ENCODE measurements at regions not wholly inside any gene's neighbourhood (a gene's known extent, or its start where the extent isn't known, plus 50 kb on each side); places are given as distances from the start of the nearest gene placed in this dataset.

DNA sequence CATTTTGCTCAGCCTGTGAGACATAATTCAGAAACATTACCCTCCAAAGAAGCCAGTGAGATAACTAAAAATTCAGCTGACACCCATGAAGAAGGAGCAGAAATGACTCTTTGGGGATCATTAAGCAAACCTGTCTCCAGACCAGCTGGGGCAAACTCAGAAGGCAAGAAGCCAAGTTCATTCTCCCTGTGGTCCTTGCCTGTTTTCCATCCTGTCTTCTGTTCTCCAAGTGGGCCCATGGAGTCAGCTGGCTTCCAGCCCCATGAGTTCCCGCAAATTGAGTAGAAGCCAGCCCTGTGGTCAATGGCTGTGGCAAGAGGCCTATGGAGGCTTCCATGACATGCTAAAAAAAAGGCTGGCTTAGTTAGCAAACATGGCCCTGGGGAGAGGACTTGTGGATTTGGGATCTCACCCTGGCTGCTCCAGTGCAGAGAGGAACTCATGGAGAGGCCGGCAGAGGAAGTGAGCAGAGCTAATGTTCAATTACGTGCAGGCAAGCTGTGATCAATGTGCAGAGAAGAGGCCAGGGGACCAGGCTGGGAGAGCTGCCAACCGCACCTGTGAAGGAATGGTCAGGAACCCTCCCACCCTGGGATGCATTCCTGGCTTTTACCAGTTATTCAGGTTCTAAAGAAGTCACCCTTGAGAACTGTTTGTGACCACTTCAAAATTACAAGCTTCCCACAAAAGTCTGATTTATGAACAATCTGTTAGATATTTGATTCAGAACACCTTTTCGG, 229.1 kb downstream of the TSHZ3 start:
- intact Hi-C loops (cut with micrococcal nuclease) = no loop called here
- TF ChIP-seq, protein P1, sequence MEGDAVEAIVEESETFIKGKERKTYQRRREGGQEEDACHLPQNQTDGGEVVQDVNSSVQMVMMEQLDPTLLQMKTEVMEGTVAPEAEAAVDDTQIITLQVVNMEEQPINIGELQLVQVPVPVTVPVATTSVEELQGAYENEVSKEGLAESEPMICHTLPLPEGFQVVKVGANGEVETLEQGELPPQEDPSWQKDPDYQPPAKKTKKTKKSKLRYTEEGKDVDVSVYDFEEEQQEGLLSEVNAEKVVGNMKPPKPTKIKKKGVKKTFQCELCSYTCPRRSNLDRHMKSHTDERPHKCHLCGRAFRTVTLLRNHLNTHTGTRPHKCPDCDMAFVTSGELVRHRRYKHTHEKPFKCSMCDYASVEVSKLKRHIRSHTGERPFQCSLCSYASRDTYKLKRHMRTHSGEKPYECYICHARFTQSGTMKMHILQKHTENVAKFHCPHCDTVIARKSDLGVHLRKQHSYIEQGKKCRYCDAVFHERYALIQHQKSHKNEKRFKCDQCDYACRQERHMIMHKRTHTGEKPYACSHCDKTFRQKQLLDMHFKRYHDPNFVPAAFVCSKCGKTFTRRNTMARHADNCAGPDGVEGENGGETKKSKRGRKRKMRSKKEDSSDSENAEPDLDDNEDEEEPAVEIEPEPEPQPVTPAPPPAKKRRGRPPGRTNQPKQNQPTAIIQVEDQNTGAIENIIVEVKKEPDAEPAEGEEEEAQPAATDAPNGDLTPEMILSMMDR (IDR thresholded peaks at IDR 0.05) = no peak
- no peaks in the 10 kb centered on the region for H3K36me3 Mint-ChIP-seq

DNA sequence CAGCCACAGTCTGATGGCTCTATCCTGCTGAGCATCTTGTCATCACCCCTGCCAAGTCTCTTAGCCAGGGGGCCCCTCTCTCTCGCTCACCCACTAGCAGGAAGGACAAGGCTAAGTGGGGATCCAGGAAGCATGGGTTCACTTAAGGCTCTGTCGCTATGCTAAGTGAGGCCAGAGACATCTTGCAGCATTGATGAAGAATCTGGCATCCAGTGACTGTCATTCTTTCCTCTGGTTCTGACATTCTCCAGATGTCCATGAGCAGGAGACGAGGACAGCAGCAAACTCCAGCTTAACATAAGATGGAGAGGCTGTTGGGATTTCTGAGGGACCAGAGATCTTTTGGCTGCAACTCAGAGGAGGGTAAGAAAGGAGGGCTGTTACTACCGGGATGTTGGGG, 230.2 kb downstream of the TSHZ3 start:
- no peak overlapping the region for H3K27ac ChIP-seq (ENCODE audit: low read depth in 1 of 2, low read length in 2 of 2)
- H3K9me3 ChIP-seq (replicated peaks in 1 of 2; ENCODE audit: control insufficient read depth in 1 of 2, insufficient read depth in 1 of 2, low read length in 2 of 2) = no peaks in the 10 kb centered on the region
- H3K4me2 ChIP-seq (replicated peaks; ENCODE audit: extremely low read depth, low read length, poor library complexity, severe bottlenecking) = no peak overlapping the region
- no peak for DNase-seq
- Mint-ChIP-seq H3K4me1 (no peaks in the 10 kb centered on the region), H3K36me3 (no peaks in the 10 kb centered on the region), H3K27ac (peak overlapping the region in 1 of 7 donors; percentile 7), H3K9me3 (no peaks in the 10 kb centered on the region), H3K27me3 (ENCODE audit: low read depth in 3 of 3) (peaks cover 2 to 10% (median 8%) of the 10 kb centered on the region in 3 donors), H3K4me3 (no peak overlapping the region)
- 94% methylated on average over 3 of the region's 4 CpGs for WGBS (ENCODE audit: insufficient coverage)
- H4K20me1 ChIP-seq (ENCODE audit: insufficient read depth, low read length) = no peaks in the 10 kb centered on the region
- intact Hi-C loops (cut with micrococcal nuclease) = no loop called here
- no peak overlapping the region for H3K4me3 ChIP-seq (replicated peaks in 1 of 3; ENCODE audit: low read depth in 2 of 3, low read length in 3 of 3)
- no peaks in the 10 kb centered on the region for H3K79me2 ChIP-seq (ENCODE audit: insufficient read depth, low read length)
- H3K27me3 ChIP-seq (ENCODE audit: control insufficient read depth in 2 of 2, insufficient read depth in 2 of 2, low read length in 2 of 2) = no peaks in the 10 kb centered on the region
- no peak overlapping the region for H3K9ac ChIP-seq (ENCODE audit: insufficient read depth, low read length, poor library complexity, severe bottlenecking)
- TF ChIP-seq, protein P1 (IDR thresholded peaks at IDR 0.05) = no peak
- no peak overlapping the region for H2AFZ ChIP-seq (ENCODE audit: insufficient read depth, low read depth, low read length, poor library complexity, severe bottlenecking)
- H3K36me3 ChIP-seq (replicated peaks in 1 of 2; ENCODE audit: control insufficient read depth in 1 of 2, insufficient read depth in 2 of 2, low read length in 2 of 2) = no peaks in the 10 kb centered on the region
- H3K4me1 ChIP-seq (ENCODE audit: control insufficient read depth in 1 of 2, insufficient read depth in 2 of 2, low read length in 2 of 2) = no peaks in the 10 kb centered on the region

More for the DNA sequence above, 229.1 kb downstream of the TSHZ3 start:
- H3K27ac ChIP-seq (ENCODE audit: low read depth in 1 of 2, low read length in 2 of 2) = no peak overlapping the region
- H3K9ac ChIP-seq (ENCODE audit: insufficient read depth, low read length, poor library complexity, severe bottlenecking) = no peak overlapping the region
- no peak overlapping the region for H3K4me3 ChIP-seq (replicated peaks in 1 of 3; ENCODE audit: low read depth in 2 of 3, low read length in 3 of 3)
- no peak for DNase-seq
- Mint-ChIP-seq H3K27ac (no peak overlapping the region), H3K9me3 (no peaks in the 10 kb centered on the region), H3K4me1 (no peaks in the 10 kb centered on the region), H3K27me3 (ENCODE audit: low read depth in 3 of 3) (peaks cover 4 to 10% (median 5%) of the 10 kb centered on the region in 3 donors), H3K4me3 (no peak overlapping the region)
- H3K36me3 ChIP-seq (replicated peaks in 1 of 2; ENCODE audit: control insufficient read depth in 1 of 2, insufficient read depth in 2 of 2, low read length in 2 of 2) = no peaks in the 10 kb centered on the region
- no peaks in the 10 kb centered on the region for H3K4me1 ChIP-seq (ENCODE audit: control insufficient read depth in 1 of 2, insufficient read depth in 2 of 2, low read length in 2 of 2)
- no peak overlapping the region for H3K4me2 ChIP-seq (replicated peaks; ENCODE audit: extremely low read depth, low read length, poor library complexity, severe bottlenecking)
- WGBS (ENCODE audit: insufficient coverage) = 90% methylated on average over 3 of the region's 5 CpGs
- no peaks in the 10 kb centered on the region for H3K27me3 ChIP-seq (ENCODE audit: control insufficient read depth in 2 of 2, insufficient read depth in 2 of 2, low read length in 2 of 2)
- no peaks in the 10 kb centered on the region for H3K79me2 ChIP-seq (ENCODE audit: insufficient read depth, low read length)
- H3K9me3 ChIP-seq (replicated peaks in 1 of 2; ENCODE audit: control insufficient read depth in 1 of 2, insufficient read depth in 1 of 2, low read length in 2 of 2) = no peaks in the 10 kb centered on the region
- H4K20me1 ChIP-seq (ENCODE audit: insufficient read depth, low read length) = no peaks in the 10 kb centered on the region
- no peak overlapping the region for H2AFZ ChIP-seq (ENCODE audit: insufficient read depth, low read depth, low read length, poor library complexity, severe bottlenecking)
